ENCODE measurements at regions not wholly inside any gene's neighbourhood (a gene's known extent, or its start where the extent isn't known, plus 50 kb on each side); places are given as distances from the start of the nearest gene placed in this dataset.

GRCh38 chr12:125254236-125254635, 189.0 kb downstream of the AACS start:
- DNase-seq, result no peak
- peaks cover 2% of the 10 kb centered on the region; the same call in 1 of the 2 replicates for H3K4me1 ChIP-seq (ENCODE audit: insufficient read depth, low read length)
- no peak overlapping the region for H3K4me2 ChIP-seq (ENCODE audit: insufficient read depth, insufficient read length, low read length)
- no peak overlapping the region for H2BK120ac ChIP-seq (ENCODE audit: low read depth, low read length, poor library complexity, severe bottlenecking)
- H2BK12ac ChIP-seq (ENCODE audit: insufficient read length, low read depth, low read length), result no peak overlapping the region
- peaks cover 4% of the 10 kb centered on the region for H3K79me1 ChIP-seq (ENCODE audit: insufficient read depth, low read depth, low read length, poor library complexity, severe bottlenecking)
- H3K79me2 ChIP-seq (ENCODE audit: insufficient read depth, low read length), result peaks cover 1% of the 10 kb centered on the region; the same call in 1 of the 2 replicates
- H3K27ac ChIP-seq (ENCODE audit: insufficient read length, low read depth, low read length), result no peak overlapping the region
- H4K20me1 ChIP-seq (ENCODE audit: control insufficient read depth, insufficient read depth, insufficient read length), result no peaks in the 10 kb centered on the region
- H3K36me3 Mint-ChIP-seq (ENCODE audit: insufficient read depth in 1 of 3, low read depth in 3 of 3), result peaks cover 4 to 32% (median 10%) of the 10 kb centered on the region in 3 experiments; a peak in 6 of 7 replicates
- H3K56ac ChIP-seq (ENCODE audit: insufficient read length, low read depth, low read length), result no peak overlapping the region
- H3K9me3 ChIP-seq (ENCODE audit: control insufficient read depth, low read depth, low read length), result peaks cover 4% of the 10 kb centered on the region
- no peak overlapping the region for H3K4ac ChIP-seq (ENCODE audit: low read depth, low read length)
- no peak overlapping the region for H4K5ac ChIP-seq (ENCODE audit: insufficient read length, low read depth, low read length)
- no peak overlapping the region for H2BK20ac ChIP-seq (ENCODE audit: low read depth, low read length, poor library complexity, severe bottlenecking)
- no peak overlapping the region for H2BK5ac ChIP-seq (ENCODE audit: insufficient read length, low read length)
- H3T11ph ChIP-seq (ENCODE audit: low read length), result no peak overlapping the region
- no peaks in the 10 kb centered on the region for H3K23me2 ChIP-seq (ENCODE audit: insufficient read length, low read depth, low read length, poor library complexity, severe bottlenecking)
- no peak overlapping the region for H4K8ac ChIP-seq (replicated peaks; ENCODE audit: insufficient read length, low read depth, low read length)
- WGBS (ENCODE audit: extremely low coverage, insufficient read length, low lambda C conversion rate), result no CpG with 5 or more reads among the region's 4 CpGs
- H3K9ac ChIP-seq (ENCODE audit: extremely low read depth, insufficient read length, low read length), result no peak overlapping the region
- peaks cover 0 to 3% of the 10 kb centered on the region in 2 experiments; a peak in 1 of 5 replicates for H3K9me3 Mint-ChIP-seq
- no peak overlapping the region for H3K14ac ChIP-seq (ENCODE audit: insufficient read depth, low read length)
- no peak overlapping the region for H3K23ac ChIP-seq (ENCODE audit: insufficient read length, low read depth, low read length)
- TF ChIP-seq CTCF (conservative IDR thresholded peaks at IDR 0.05), result no peak
- no peak overlapping the region for H2BK15ac ChIP-seq (ENCODE audit: low read depth, low read length)
- no peak overlapping the region for H2AFZ ChIP-seq (ENCODE audit: low read length)
- no peak overlapping the region for H2AK5ac ChIP-seq (ENCODE audit: insufficient read length, low read length)
- H3K27ac Mint-ChIP-seq, result peak overlapping the region in 1 of 3 experiments; percentile 88; a peak in 1 of 7 replicates
- H3K27me3 ChIP-seq (ENCODE audit: insufficient read depth, low read length), result no peaks in the 10 kb centered on the region
- no peak overlapping the region for H3K4me3 Mint-ChIP-seq
- peaks cover 8% of the 10 kb centered on the region in 2 experiments for H3K4me1 Mint-ChIP-seq
- H3K18ac ChIP-seq (ENCODE audit: insufficient read length, low read depth, low read length), result no peak overlapping the region
- peaks cover 5% of the 10 kb centered on the region; the same call in 1 of the 2 replicates for H3K27me3 Mint-ChIP-seq (ENCODE audit: low read depth)
- H4K91ac ChIP-seq (ENCODE audit: insufficient read length, low read depth, low read length), result no peak overlapping the region

All from H9 (cell line).